ENCODE measurements at regions not wholly inside any gene's neighbourhood (a gene's known extent, or its start where the extent isn't known, plus 50 kb on each side); places are given as distances from the start of the nearest gene placed in this dataset.

DNA sequence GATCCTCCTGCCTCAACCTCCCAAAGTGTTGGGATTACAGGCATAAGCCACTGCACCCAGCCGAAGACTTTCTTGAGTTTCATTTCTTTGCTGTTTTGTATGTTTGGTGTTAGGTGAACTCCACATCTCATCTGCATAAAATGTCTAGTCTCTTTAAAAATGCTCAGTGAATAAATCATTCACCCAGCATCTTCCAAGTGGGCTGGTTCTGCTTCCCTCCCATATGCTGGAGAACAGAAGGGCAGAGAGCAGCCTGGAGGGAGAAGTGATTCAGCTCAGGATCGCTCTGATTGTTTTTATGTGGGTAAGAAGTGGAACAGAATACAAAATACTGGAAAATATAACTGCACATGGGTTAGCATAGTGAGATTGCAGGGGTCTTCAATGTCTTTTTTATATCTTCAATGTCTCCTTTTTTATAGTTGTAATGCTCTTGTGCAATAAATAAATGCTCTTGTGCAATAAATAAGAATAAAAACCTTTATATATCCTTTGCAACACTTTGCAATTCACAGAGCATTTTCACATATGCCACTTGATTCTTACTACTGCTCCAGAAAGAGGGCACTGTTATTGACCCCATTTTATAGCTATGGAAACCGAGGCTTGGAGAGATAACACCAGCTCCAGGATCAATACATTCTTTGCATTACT, 253.0 kb upstream of the NCKAP5 start:
- in situ Hi-C loops (cut with MboI; ENCODE audit: low sequenced_read_pairs) = no loop called here
- Histone ChIP-seq H3K27me3 (ENCODE audit: low read depth) (no peaks in the 10 kb centered on the region), H3K4me3 (no peak overlapping the region), H3K4me1 (no peaks in the 10 kb centered on the region), H3K9me3 (no peaks in the 10 kb centered on the region), H3K36me3 (replicated peaks) (no peaks in the 10 kb centered on the region)
- DNase-seq (ENCODE audit: low spot score in 2 of 2) = no peak

DNA sequence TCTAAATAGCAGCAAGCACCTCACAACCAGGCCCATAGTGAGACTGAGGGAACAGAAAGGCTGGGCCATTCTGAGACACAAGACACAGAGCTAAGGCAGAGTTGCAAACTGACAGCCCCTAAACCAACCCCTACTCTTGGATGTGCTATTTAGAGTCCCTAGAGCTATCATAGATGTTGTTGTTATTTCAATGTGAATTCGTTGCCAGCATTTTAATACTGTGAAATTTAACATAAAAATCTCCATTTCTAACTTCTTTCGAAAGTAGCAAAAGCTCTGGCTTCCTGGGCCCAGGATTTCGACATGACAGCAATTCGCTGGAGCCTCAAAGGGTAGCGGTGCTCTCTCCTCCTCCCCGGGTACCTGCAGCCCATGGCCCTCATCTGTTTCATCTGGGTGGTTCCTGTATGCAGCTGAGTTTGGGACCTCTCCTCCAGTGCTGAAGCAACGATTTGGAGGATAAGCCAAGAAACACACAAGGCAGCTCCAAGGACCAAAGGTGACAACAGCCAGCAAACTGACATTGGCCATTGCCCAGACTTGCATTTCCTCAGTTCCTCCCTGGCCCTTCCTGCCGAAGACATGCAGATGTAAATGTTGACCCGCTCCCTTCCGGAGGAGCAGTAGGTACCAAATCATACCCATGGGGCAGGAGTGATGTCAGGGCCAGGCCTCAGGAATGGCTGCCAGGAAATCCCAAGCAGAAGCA, 254.4 kb upstream of the NCKAP5 start:
- no peak overlapping the region for H3K4me3 ChIP-seq
- no peaks in the 10 kb centered on the region for H3K4me1 ChIP-seq
- no peaks in the 10 kb centered on the region for H3K9me3 ChIP-seq
- in situ Hi-C loops (cut with MboI; ENCODE audit: low sequenced_read_pairs) = no loop called here
- DNase-seq (ENCODE audit: low spot score in 2 of 2) = no peak
- H3K36me3 ChIP-seq (replicated peaks) = no peaks in the 10 kb centered on the region
- no peaks in the 10 kb centered on the region for H3K27me3 ChIP-seq (ENCODE audit: low read depth)

DNA sequence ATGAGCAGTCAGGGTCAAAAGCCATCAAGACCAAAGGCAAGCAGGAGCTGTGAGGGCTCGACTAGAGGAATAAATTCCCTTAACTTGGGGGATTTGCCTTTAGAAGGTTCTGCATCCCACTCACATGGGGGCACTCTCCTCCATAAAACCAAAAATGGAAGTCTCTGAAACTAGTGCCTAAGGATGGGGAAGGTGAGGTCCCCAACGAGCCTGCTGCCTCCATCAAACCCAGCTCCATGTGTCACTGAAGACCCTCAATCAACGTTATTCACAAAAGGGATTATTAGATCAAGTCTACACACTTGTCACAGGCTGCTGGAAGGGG, 254.9 kb upstream of the NCKAP5 start:
- no peak for DNase-seq (ENCODE audit: low spot score in 2 of 2)
- Histone ChIP-seq H3K9me3 (no peaks in the 10 kb centered on the region), H3K27me3 (ENCODE audit: low read depth) (no peaks in the 10 kb centered on the region), H3K4me3 (no peak overlapping the region), H3K4me1 (no peaks in the 10 kb centered on the region), H3K36me3 (replicated peaks) (no peaks in the 10 kb centered on the region)
- in situ Hi-C loops (cut with MboI; ENCODE audit: low sequenced_read_pairs) = no loop called here

DNA sequence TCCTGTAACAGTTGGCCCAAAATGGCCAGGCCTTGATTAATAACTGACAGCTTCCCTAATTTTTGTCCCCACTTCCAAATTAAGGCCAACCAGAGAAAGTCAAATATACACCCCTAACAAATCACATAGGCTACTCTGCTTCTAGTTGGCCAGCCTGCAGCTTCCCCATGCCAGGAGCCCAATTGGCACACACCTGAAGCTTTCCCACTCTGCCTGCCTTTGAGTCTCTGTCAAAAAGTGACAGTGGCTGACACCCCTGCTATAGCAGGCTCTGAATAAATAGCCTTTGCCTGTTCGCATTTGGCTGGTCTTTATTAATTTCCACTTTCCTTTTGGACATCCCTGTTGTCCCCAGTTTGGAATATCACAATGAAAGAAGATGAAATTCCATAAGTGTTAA, 256.6 kb upstream of the NCKAP5 start:
- DNase-seq (ENCODE audit: low spot score in 2 of 2) = no peak
- Histone ChIP-seq H3K9me3 (no peaks in the 10 kb centered on the region), H3K27me3 (ENCODE audit: low read depth) (no peaks in the 10 kb centered on the region), H3K4me3 (no peak overlapping the region), H3K36me3 (replicated peaks) (no peaks in the 10 kb centered on the region), H3K4me1 (no peaks in the 10 kb centered on the region)
- in situ Hi-C loops (cut with MboI; ENCODE audit: low sequenced_read_pairs) = no loop called here

DNA sequence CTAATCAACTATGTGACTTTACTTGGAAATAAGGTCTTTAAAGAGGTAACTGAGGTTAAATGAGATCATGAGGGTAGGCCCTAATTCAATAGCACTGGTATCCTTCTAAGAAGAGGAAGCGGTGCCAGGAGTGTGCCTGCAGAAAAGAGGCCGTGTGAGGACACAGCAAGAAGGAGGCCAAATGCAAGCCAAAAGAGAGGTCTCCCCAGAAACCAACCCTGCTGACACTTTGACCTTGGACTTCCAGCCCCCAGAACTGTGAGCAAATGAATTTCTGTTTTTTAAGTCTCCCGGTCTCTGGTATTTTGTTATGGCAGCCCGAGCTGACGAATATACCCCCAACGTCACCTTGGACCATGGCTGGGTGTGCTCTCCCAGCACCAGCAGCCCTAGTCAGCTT, 257.5 kb upstream of the NCKAP5 start:
- DNase-seq (ENCODE audit: low spot score in 2 of 2) = no peak
- H3K36me3 ChIP-seq (replicated peaks) = no peaks in the 10 kb centered on the region
- H3K27me3 ChIP-seq (ENCODE audit: low read depth) = no peaks in the 10 kb centered on the region
- no peaks in the 10 kb centered on the region for H3K4me1 ChIP-seq
- no peak overlapping the region for H3K4me3 ChIP-seq
- in situ Hi-C loops (cut with MboI; ENCODE audit: low sequenced_read_pairs) = no loop called here
- H3K9me3 ChIP-seq = no peaks in the 10 kb centered on the region

DNA sequence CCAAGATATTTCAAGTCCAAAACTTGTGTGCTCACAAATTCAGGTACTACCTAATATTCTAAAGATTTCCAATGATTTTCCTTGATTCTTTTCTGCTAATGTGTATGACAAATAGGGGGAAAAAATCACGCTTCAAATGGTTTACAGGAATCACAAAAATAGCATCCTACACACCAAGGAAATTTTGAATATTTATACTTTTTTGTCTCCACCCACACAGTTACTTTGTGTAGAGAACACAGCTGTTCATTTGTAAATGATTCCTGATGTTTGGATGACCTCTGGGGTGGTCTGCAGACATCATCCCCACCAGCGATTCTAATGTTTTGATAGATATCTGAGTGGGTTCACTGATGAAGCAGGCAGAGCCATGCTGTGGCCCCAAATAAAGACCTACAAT, 260.6 kb upstream of the NCKAP5 start:
- H3K4me3 ChIP-seq = no peak overlapping the region

DNA sequence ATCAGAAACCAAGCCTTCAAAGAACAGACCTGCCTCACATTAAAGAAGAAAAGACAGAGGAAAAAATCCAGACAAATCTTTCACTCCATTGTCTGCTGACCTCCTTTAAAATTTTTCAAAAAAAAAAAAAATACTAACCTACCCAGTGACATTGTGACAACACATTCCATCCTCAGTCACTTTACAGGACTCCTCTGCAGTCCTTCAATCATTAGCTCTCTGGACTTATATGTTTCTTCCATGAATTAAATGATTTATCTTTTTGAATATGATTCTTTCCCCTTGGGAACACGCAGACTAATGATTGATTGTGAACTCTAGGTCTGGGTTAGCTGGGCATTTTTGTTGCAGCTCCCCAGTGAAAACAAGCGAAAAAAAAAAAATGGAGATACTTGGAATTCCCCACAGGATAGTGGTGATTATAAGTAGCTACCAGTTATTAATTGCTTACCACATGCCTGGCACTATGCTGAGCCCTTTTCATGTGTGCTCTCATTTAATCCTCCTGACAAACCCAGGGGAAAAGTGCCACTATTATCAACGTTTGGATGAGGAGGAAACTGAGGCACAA, 261.3 kb upstream of the NCKAP5 start:
- no peaks in the 10 kb centered on the region for H3K36me3 ChIP-seq (replicated peaks)
- in situ Hi-C loops (cut with MboI; ENCODE audit: low sequenced_read_pairs) = no loop called here
- H3K9me3 ChIP-seq = no peaks in the 10 kb centered on the region
- no peaks in the 10 kb centered on the region for H3K27me3 ChIP-seq (ENCODE audit: low read depth)
- DNase-seq (ENCODE audit: low spot score in 2 of 2) = no peak
- no peak overlapping the region for H3K4me3 ChIP-seq
- no peaks in the 10 kb centered on the region for H3K4me1 ChIP-seq

More for the DNA sequence above, 260.6 kb upstream of the NCKAP5 start:
- Histone ChIP-seq H3K36me3 (replicated peaks) (no peaks in the 10 kb centered on the region), H3K9me3 (no peaks in the 10 kb centered on the region), H3K27me3 (ENCODE audit: low read depth) (no peaks in the 10 kb centered on the region), H3K4me1 (no peaks in the 10 kb centered on the region)
- in situ Hi-C loops (cut with MboI; ENCODE audit: low sequenced_read_pairs) = no loop called here
- DNase-seq (ENCODE audit: low spot score in 2 of 2) = no peak

DNA sequence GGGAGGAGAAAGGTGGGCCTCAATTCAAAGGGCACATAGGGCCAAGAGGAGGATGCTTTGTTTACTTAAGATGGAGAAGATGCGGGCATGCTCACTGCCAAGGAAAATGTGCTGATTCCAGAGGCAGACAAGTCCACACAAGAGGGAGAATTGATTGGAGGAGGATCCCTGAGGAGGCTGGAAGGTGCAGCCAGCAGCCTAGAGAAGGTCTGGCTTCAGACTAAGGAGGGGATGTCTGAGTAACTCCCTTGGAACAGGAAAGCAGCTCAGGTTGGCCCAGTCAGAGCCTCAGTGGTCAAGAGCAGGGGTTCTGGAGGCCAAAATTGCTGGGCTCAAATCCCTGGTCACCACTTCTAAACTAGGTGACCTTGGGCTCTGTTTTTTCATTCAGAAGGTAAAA, 265.5 kb upstream of the NCKAP5 start:
- H3K4me3 ChIP-seq = no peak overlapping the region
- no peaks in the 10 kb centered on the region for H3K4me1 ChIP-seq
- no peak for DNase-seq (ENCODE audit: low spot score in 2 of 2)
- H3K27me3 ChIP-seq (ENCODE audit: low read depth) = no peaks in the 10 kb centered on the region
- in situ Hi-C loops (cut with MboI; ENCODE audit: low sequenced_read_pairs) = no loop called here
- no peaks in the 10 kb centered on the region for H3K36me3 ChIP-seq (replicated peaks)
- no peaks in the 10 kb centered on the region for H3K9me3 ChIP-seq

DNA sequence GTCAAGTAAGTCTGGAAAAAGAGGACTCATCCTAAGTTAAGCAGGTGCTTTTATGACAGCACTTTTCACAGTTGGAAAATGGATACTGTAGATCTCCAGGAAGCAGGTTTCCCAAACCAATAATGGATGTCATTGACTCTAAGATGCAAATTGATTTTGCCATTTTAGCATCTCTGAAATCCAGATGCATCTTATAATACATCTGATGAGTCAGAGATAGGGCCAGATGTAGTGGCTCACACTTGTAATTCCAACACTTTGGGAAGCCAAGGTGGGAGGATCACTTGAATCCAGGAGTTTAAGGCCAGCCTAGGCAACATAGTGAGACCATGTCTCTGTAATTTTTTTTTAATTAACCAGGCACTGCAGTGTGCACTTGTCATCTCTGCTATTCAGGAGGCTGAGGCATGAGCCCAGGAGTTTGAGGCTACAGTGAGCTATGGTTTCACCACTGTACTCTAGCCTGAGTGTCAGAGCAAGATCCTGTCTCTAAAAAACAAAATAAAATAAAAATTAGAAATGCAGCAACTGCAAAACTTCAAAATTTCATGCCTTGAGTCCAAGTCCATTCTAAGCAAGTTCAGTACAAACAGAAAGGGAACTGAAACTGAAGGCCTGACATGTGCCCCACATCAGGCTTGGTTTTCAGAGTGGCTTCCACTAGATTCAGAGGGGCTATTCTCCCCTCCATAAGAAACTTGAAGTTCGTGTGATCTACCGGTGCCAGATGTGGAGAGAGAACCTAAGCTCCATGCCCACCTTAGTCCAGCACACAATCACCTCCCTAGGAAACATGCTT, 267.8 kb upstream of the NCKAP5 start:
- H3K36me3 ChIP-seq (replicated peaks) = no peaks in the 10 kb centered on the region
- H3K27me3 ChIP-seq (ENCODE audit: low read depth) = no peaks in the 10 kb centered on the region
- in situ Hi-C loops (cut with MboI; ENCODE audit: low sequenced_read_pairs) = no loop called here
- H3K4me3 ChIP-seq = no peak overlapping the region
- no peak for DNase-seq (ENCODE audit: low spot score in 2 of 2)
- no peaks in the 10 kb centered on the region for H3K9me3 ChIP-seq
- no peaks in the 10 kb centered on the region for H3K4me1 ChIP-seq

DNA sequence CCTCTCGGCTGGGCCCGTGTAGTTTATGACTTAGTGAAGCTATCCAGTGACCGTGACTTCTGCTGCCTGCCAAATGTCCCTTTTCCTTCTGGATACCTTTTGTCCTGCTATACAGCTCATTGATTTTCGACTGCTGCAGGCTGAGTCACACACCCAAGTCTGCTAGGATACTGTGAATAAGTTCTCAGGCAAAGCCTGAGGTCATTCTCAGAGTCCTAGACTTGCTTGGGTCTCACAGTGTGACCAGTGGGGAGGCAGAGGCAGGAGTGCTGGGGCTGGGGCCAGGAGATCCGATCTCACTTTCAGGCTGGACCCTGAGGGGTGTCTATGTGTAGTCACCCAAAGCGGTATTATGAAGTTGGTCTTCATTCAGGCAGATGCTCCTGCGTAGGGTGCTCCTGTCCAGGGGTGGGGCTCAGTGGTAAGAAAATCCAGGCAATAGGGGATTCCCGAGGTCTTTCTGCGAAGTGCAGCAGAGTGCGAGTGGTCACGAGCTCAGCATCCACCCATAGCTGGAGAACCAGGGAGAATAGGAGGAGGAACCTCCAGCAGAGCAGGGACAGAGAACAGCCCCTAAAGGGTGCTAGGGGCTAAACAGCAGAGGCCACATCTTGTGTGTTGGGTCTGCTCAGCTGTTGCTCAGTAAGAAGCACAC, 268.6 kb upstream of the NCKAP5 start:
- H3K27me3 ChIP-seq (ENCODE audit: low read depth) = no peaks in the 10 kb centered on the region
- no peak for DNase-seq (ENCODE audit: low spot score in 2 of 2)
- in situ Hi-C loops (cut with MboI; ENCODE audit: low sequenced_read_pairs) = no loop called here
- H3K36me3 ChIP-seq (replicated peaks) = no peaks in the 10 kb centered on the region
- H3K9me3 ChIP-seq = no peaks in the 10 kb centered on the region
- H3K4me1 ChIP-seq = no peaks in the 10 kb centered on the region
- no peak overlapping the region for H3K4me3 ChIP-seq

DNA sequence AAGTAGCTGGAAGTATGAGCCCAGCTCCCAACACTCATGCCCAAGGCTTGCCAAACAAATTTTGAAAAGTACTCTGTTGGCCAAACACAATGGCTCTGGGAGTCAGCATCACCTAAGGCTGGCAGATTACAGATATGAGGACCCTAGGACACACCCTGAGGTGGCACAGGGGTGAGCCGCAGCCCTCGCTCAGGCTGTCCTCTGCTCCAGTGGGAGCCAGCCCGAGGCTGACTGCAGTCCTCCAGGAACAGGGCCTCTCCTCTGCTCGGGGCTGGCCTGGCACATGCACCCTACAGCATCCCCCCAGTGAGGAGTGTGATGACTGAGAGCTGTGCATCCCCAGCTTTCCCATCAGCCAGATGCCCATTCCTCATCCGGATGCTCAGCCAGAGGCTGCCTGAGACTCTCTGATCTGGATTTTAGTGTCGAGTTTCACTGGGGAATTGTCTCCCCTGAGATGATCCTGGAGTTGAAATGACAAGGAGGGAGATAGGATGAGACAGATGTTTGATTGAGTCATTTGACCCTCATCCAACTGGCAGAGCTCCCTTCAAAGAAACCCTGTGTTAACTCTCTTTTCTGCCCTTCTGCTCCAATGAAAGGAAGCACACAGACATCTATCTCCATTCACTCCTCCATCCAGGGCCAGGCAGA, 269.3 kb upstream of the NCKAP5 start:
- Histone ChIP-seq H3K27me3 (ENCODE audit: low read depth) (no peaks in the 10 kb centered on the region), H3K36me3 (replicated peaks) (no peaks in the 10 kb centered on the region), H3K4me1 (no peaks in the 10 kb centered on the region), H3K9me3 (no peaks in the 10 kb centered on the region), H3K4me3 (no peak overlapping the region)
- in situ Hi-C loops (cut with MboI; ENCODE audit: low sequenced_read_pairs) = no loop called here
- no peak for DNase-seq (ENCODE audit: low spot score in 2 of 2)

DNA sequence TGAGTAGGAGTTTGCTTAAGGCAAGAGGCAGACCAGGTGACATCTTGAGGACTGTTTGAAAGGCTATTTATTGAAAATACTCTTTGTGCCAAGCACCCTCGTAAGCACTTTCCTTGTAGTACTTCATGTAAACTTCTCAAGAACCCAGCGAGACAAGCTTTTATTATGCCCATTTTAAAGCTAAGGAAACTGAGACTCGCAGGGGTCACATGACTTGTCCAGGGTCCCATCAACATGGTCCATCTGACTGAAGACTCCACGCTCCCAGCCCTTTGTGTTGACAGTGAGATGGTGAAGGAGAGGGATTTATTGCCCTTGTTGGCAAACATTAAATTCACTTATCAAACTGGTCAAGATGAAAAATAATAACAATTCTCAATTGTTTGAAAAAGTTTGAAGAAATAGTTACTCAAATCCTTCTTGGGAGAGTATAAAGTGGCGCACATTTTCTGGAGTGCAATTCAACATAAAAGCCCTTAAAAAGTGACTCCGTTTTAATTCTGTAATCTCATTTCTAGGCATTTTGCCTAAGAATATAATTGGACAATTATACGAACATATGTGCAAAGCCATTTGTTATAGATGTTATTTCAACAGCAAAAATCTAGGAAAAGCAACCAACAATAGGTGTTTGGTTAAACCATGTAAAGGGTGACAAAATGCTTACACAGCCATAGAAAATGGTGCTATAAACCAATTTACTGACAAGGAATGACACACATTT, 270.5 kb upstream of the NCKAP5 start:
- Histone ChIP-seq H3K36me3 (replicated peaks) (no peaks in the 10 kb centered on the region), H3K9me3 (no peaks in the 10 kb centered on the region), H3K27me3 (ENCODE audit: low read depth) (no peaks in the 10 kb centered on the region), H3K4me1 (no peaks in the 10 kb centered on the region), H3K4me3 (no peak overlapping the region)
- DNase-seq (ENCODE audit: low spot score in 2 of 2) = no peak
- in situ Hi-C loops (cut with MboI; ENCODE audit: low sequenced_read_pairs) = no loop called here

DNA sequence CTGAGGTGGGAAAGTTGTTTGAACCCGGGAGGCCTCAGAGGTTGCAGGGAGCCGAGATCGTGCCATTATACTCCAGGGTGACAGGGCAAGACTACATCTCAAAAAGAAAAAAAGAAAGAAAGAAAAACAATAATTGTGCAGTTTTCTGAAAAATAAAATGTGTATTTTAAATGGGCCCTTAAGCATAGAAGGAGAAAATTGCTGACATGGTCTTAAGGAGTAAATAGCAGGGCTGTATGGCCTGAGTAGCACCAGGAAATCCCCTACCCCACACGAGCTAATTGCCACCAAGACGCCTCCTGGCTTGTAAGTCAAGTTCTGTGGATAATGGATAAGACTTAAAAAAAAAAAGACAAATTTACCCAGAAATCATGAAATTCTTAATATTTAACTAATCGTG, 271.4 kb upstream of the NCKAP5 start:
- H3K4me1 ChIP-seq = no peaks in the 10 kb centered on the region
- in situ Hi-C loops (cut with MboI; ENCODE audit: low sequenced_read_pairs) = no loop called here
- DNase-seq (ENCODE audit: low spot score in 2 of 2) = no peak
- H3K4me3 ChIP-seq = no peak overlapping the region
- H3K9me3 ChIP-seq = no peaks in the 10 kb centered on the region
- 0 out of 2 replicates have a peak, but pooled peaks cover 2% of the 10 kb centered on the region for H3K27me3 ChIP-seq (ENCODE audit: low read depth)
- H3K36me3 ChIP-seq (replicated peaks) = no peaks in the 10 kb centered on the region
